HG03097 (cell line): ENCODE measurements at regions not wholly inside any gene's neighbourhood (a gene's known extent, or its start where the extent isn't known, plus 50 kb on each side); places are given as distances from the start of the nearest gene placed in this dataset.

ENCODE experiments used
- ATAC-seq: cut with Tn5 transposase; IDR thresholded peaks from one replicate; pipeline ENCODE4 v1.9.1; 2021; ENCODE audit not compliant: unreplicated experiment, low FRiP score

GRCh38 chr13:87868731-87869130 lies 197.6 kb downstream of the SLITRK5 start:
- no peak for ATAC-seq

GRCh38 chr13:87872813-87873212 lies 201.6 kb downstream of the SLITRK5 start:
- no peak for ATAC-seq

GRCh38 chr13:87877477-87877876 lies 206.3 kb downstream of the SLITRK5 start:
- ATAC-seq: no peak

GRCh38 chr13:87878706-87879105 lies 207.5 kb downstream of the SLITRK5 start:
- no peak for ATAC-seq

- no peak for ATAC-seq
Observed at GRCh38 chr13:87884884-87885283, 213.7 kb downstream of the SLITRK5 start.

GRCh38 chr13:87887459-87888123 lies 216.4 kb downstream of the SLITRK5 start:
- ATAC-seq: no peak

GRCh38 chr13:87889254-87889653 lies 218.1 kb downstream of the SLITRK5 start:
- no peak for ATAC-seq

- ATAC-seq: no peak
Observed at GRCh38 chr13:87893186-87893585, 222.0 kb downstream of the SLITRK5 start.

- no peak for ATAC-seq
Observed at GRCh38 chr13:87894059-87894458, 222.9 kb downstream of the SLITRK5 start.

GRCh38 chr13:87903553-87903952 lies 232.4 kb downstream of the SLITRK5 start:
- ATAC-seq: no peak

- ATAC-seq: no peak
Observed at GRCh38 chr13:87906411-87906810, 235.2 kb downstream of the SLITRK5 start.

- ATAC-seq: no peak
Observed at GRCh38 chr13:87907202-87907601, 236.0 kb downstream of the SLITRK5 start.

GRCh38 chr13:87919956-87920355 lies 248.8 kb downstream of the SLITRK5 start:
- ATAC-seq: no peak

- no peak for ATAC-seq
Observed at GRCh38 chr13:87923753-87924152, 252.6 kb downstream of the SLITRK5 start.

GRCh38 chr13:87925006-87925405 lies 253.8 kb downstream of the SLITRK5 start:
- ATAC-seq: no peak

GRCh38 chr13:87940776-87941175 lies 269.6 kb downstream of the SLITRK5 start:
- ATAC-seq: no peak

GRCh38 chr13:87941226-87941625 lies 270.1 kb downstream of the SLITRK5 start:
- no peak for ATAC-seq

GRCh38 chr13:87942205-87942604 lies 271.0 kb downstream of the SLITRK5 start:
- no peak for ATAC-seq

- no peak for ATAC-seq
Observed at GRCh38 chr13:87944038-87944437, 272.9 kb downstream of the SLITRK5 start.

GRCh38 chr13:87952377-87952776 lies 281.2 kb downstream of the SLITRK5 start:
- no peak for ATAC-seq

GRCh38 chr13:87953381-87953780 lies 282.2 kb downstream of the SLITRK5 start:
- ATAC-seq: no peak

- ATAC-seq: no peak
Observed at GRCh38 chr13:87954091-87954490, 282.9 kb downstream of the SLITRK5 start.

- ATAC-seq: no peak
Observed at GRCh38 chr13:87961546-87961945, 290.4 kb downstream of the SLITRK5 start.
